Osteocyte (in vitro differentiated cells): ENCODE measurements at regions not wholly inside any gene's neighbourhood (a gene's known extent, or its start where the extent isn't known, plus 50 kb on each side); places are given as distances from the start of the nearest gene placed in this dataset.

Source experiments
- DNase-seq: peaks from one replicate; pipeline ENCODE4 v3.0.0; 2021; ENCODE audit warnings: mixed read lengths; ENCODE audit not compliant: unreplicated experiment; ENCODE audit errors: extremely low spot score
- H3K27ac Mint-ChIP-seq: one replicate; pipeline ENCODE4 v1.8.0; 2021; ENCODE audit warnings: mild to moderate bottlenecking, mixed read lengths; ENCODE audit not compliant: unreplicated experiment
- H3K27me3 Mint-ChIP-seq: one replicate; pipeline ENCODE4 v1.8.0; 2021; ENCODE audit warnings: mixed read lengths; ENCODE audit not compliant: unreplicated experiment
- H3K36me3 Mint-ChIP-seq: one replicate; pipeline ENCODE4 v1.8.0; 2021; ENCODE audit warnings: mixed read lengths; ENCODE audit not compliant: unreplicated experiment
- H3K4me1 Mint-ChIP-seq: one replicate; pipeline ENCODE4 v1.8.0; 2021; ENCODE audit warnings: mixed read lengths; ENCODE audit not compliant: unreplicated experiment
- H3K4me3 Mint-ChIP-seq: one replicate; pipeline ENCODE4 v1.8.0; 2021; ENCODE audit warnings: mild to moderate bottlenecking, moderate library complexity, mixed read lengths; ENCODE audit not compliant: unreplicated experiment
- H3K9me3 Mint-ChIP-seq: one replicate; pipeline ENCODE4 v1.8.0; 2021; ENCODE audit warnings: mixed read lengths; ENCODE audit not compliant: unreplicated experiment
- CTCF ChIP-seq: fragments of 200-600 bp; sonication (generic); IDR thresholded peaks from 2 replicates; pipeline ENCODE4 v1.5.0; 2021; ENCODE audit warnings: antibody characterized with exemption, mild to moderate bottlenecking, moderate library complexity

- no peak overlapping the region for H3K4me3 Mint-ChIP-seq
- H3K4me1 Mint-ChIP-seq: peaks cover 8% of the 10 kb centered on the region
- no peaks in the 10 kb centered on the region for H3K36me3 Mint-ChIP-seq
- no peaks in the 10 kb centered on the region for H3K9me3 Mint-ChIP-seq
- no peak overlapping the region for H3K27ac Mint-ChIP-seq
- no peak for TF ChIP-seq CTCF
- peaks cover 39% of the 10 kb centered on the region for H3K27me3 Mint-ChIP-seq
- no peak for DNase-seq
Measured at GRCh38 chr15:98425173-98425572, 223.2 kb upstream of the IGF1R start.

GRCh38 chr15:98427321-98427720, 221.0 kb upstream of the IGF1R start:
- H3K27ac Mint-ChIP-seq: no peak overlapping the region
- H3K4me3 Mint-ChIP-seq: no peak overlapping the region
- H3K9me3 Mint-ChIP-seq: no peaks in the 10 kb centered on the region
- H3K36me3 Mint-ChIP-seq: no peaks in the 10 kb centered on the region
- no peak for TF ChIP-seq CTCF
- no peak for DNase-seq
- H3K27me3 Mint-ChIP-seq: peaks cover 32% of the 10 kb centered on the region
- H3K4me1 Mint-ChIP-seq: peaks cover 4% of the 10 kb centered on the region

- Mint-ChIP-seq H3K36me3 (no peaks in the 10 kb centered on the region), H3K9me3 (no peaks in the 10 kb centered on the region), H3K4me3 (peak overlapping the region; percentile 75), H3K27ac (peak overlapping the region; percentile 81), H3K4me1 (peaks cover 4% of the 10 kb centered on the region), H3K27me3 (peaks cover 28% of the 10 kb centered on the region)
- DNase-seq: peak; percentile 92
- TF ChIP-seq CTCF: peak; percentile 90
Measured at GRCh38 chr15:98428253-98428989, 219.9 kb upstream of the IGF1R start.

DNA sequence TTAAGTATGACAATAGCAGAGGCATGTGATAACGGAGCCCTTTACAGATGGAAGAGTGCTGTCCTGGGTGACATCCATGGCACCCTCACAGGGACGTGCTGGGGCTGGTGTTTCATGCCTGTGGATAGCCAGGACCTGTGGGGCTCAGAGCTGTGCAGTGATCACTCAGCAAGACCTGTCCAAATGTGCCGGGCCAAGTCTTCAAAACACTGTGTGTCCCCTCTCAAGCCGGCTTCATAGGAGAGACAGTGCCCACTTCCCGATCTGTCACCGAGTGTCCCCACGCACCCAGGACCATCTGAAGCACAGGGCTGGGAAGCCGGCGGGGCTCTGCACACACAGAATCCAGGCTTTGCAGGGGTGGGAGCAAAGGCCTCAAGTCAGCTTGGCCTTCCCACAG, 217.2 kb upstream of the IGF1R start:
- no peak for DNase-seq
- H3K4me1 Mint-ChIP-seq: peaks cover 4% of the 10 kb centered on the region
- no peak overlapping the region for H3K4me3 Mint-ChIP-seq
- H3K27me3 Mint-ChIP-seq: peaks cover 35% of the 10 kb centered on the region
- H3K9me3 Mint-ChIP-seq: no peaks in the 10 kb centered on the region
- H3K27ac Mint-ChIP-seq: no peak overlapping the region
- no peak for TF ChIP-seq CTCF
- no peaks in the 10 kb centered on the region for H3K36me3 Mint-ChIP-seq

DNA sequence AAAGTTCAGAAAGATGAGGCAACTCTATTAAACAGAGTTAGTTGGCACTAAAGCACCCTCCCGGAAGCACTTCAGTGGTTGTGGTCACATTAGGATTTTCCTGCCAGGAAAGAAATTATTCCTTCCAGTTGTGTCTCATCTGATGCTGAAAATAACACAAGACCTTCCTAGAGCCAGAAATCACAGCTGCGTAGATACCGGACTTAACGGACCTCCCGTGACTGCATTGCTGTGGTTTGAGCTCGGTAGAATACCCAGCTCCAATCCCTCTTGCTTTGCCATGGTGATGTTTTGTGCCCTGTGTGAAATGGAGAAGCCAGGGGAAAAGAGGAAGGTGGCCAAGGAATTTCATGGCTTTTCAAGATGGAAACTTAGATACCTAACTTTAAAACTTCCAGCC, 215.0 kb upstream of the IGF1R start:
- Mint-ChIP-seq H3K36me3 (no peaks in the 10 kb centered on the region), H3K27me3 (peaks cover 24% of the 10 kb centered on the region), H3K9me3 (no peaks in the 10 kb centered on the region), H3K27ac (no peak overlapping the region), H3K4me1 (peaks cover 4% of the 10 kb centered on the region), H3K4me3 (no peak overlapping the region)
- no peak for TF ChIP-seq CTCF
- DNase-seq: no peak
